A673 (cell line): ENCODE measurements at regions not wholly inside any gene's neighbourhood (a gene's known extent, or its start where the extent isn't known, plus 50 kb on each side); places are given as distances from the start of the nearest gene placed in this dataset.

Source experiments
- BruUV-seq: library from RNA; stranded (reverse); fragments of 400-500 nt; replicated peaks from 2 replicates; lab custom pipeline; 2021; lab: Mats Ljungman, UMichigan
- CTCF ChIA-PET: fragments of 300-600 bp; sonication (Branson Sonifier 250); formaldehyde crosslinking; loops from one replicate; lab custom pipeline; 2022; ENCODE audit warnings: antibody characterized with exemption; lab: Charles Lee
- POLR2A ChIA-PET: fragments of 300-600 bp; sonication (Branson Sonifier 250); formaldehyde crosslinking; loops from one replicate; lab custom pipeline; 2022; ENCODE audit warnings: antibody characterized with exemption; ENCODE audit not compliant: low non-redundant PET; lab: Charles Lee
- DNase-seq: peaks from one replicate; pipeline ENCODE4 v3.0.0-alpha.2; 2015; ENCODE audit warnings: low spot score
- H3K27ac ChIP-seq: fragments of 200-600 bp; sonication (generic); 2 replicates; pipeline ENCODE4 v1.5.1; 2016; ENCODE audit warnings: mixed run types, low read depth, mild to moderate bottlenecking, mixed read lengths, antibody characterized with exemption, low read length; ENCODE audit not compliant: poor library complexity, severe bottlenecking
- H3K27me3 ChIP-seq: fragments of 200-600 bp; sonication (generic); replicated peaks from 2 replicates; pipeline ENCODE4 v1.6.1; 2017; ENCODE audit warnings: mixed run types, low read depth, mild to moderate bottlenecking, mixed read lengths, antibody characterized with exemption, low read length; ENCODE audit not compliant: insufficient read depth, poor library complexity
- H3K36me3 ChIP-seq: fragments of 200-600 bp; sonication (generic); 2 replicates; pipeline ENCODE4 v1.6.1; 2016; ENCODE audit warnings: mixed run types, mild to moderate bottlenecking, mixed read lengths, antibody characterized with exemption, low read length; ENCODE audit not compliant: insufficient read depth, poor library complexity, severe bottlenecking
- H3K4me1 ChIP-seq: fragments of 200-600 bp; sonication (generic); 2 replicates; pipeline ENCODE4 v1.6.1; 2017; ENCODE audit warnings: mixed run types, mild to moderate bottlenecking, mixed read lengths, antibody characterized with exemption, low read length; ENCODE audit not compliant: insufficient read depth, poor library complexity, severe bottlenecking
- H3K4me3 ChIP-seq: fragments of 200-600 bp; sonication (generic); 2 replicates; pipeline ENCODE4 v1.5.1; 2016; ENCODE audit warnings: low read depth, mixed run types, mild to moderate bottlenecking, mixed read lengths, low read length; ENCODE audit not compliant: poor library complexity, severe bottlenecking
- H3K9me3 ChIP-seq: fragments of 200-600 bp; sonication (generic); 2 replicates; pipeline ENCODE4 v1.6.1; 2016; ENCODE audit warnings: mixed run types, low read depth, mild to moderate bottlenecking, mixed read lengths, antibody characterized with exemption, low read length; ENCODE audit not compliant: poor library complexity, severe bottlenecking
- EZH2 ChIP-seq: fragments of 200-600 bp; sonication (generic); IDR thresholded peaks from 2 replicates; pipeline ENCODE4 v1.6.1; 2017; ENCODE audit warnings: borderline replicate concordance, low read depth, mild to moderate bottlenecking, mixed read lengths, antibody characterized with exemption, low read length; ENCODE audit not compliant: poor library complexity, severe bottlenecking
- intact Hi-C: fragments of 100-400 bp; cut with micrococcal nuclease; formaldehyde crosslinking; loops from one replicate; pipeline ENCODE4 v1.10.0; 2022; ENCODE audit not compliant: unreplicated experiment
- TF ChIP-seq, protein P1 (sequence below): fragments of 300-800, 200-600 bp; sonication (generic); conservative IDR thresholded peaks from 2 replicates; pipeline ENCODE4 v1.5.1; 2017; ENCODE audit warnings: low read depth, mild to moderate bottlenecking, antibody characterized with exemption, low read length, moderate library complexity, mixed read lengths

DNA sequence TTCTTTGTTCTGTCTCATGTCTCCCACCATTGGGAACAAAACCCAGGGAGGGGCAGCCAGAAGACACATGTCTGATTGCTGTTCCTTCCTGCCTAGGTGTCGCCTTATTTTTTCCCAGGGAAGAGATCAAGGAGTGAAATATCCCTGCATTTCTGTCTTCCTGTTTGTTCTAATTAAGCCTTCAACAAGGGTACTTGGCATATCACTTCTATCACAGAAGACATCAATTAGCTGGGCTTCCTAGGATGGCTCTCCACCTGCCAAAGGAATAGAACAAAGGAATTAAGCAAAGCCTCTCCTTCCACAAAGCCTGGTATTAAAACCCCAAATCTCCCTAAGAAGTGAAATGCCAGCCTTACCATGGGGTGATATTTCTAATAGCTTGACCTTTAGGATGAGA is 299.5 kb upstream of the CD180 start:
- no TSS peak for BruUV-seq
- Histone ChIP-seq H3K4me1 (no peaks in the 10 kb centered on the region), H3K9me3 (peaks cover 16% of the 10 kb centered on the region), H3K27me3 (no peaks in the 10 kb centered on the region), H3K27ac (no peak overlapping the region), H3K4me3 (no peak overlapping the region), H3K36me3 (no peaks in the 10 kb centered on the region)
- ChIA-PET CTCF (no interaction called here), POLR2A (no interaction called here)
- intact Hi-C loops: no loop called here
- DNase-seq: no peak
- TF ChIP-seq, protein P1, sequence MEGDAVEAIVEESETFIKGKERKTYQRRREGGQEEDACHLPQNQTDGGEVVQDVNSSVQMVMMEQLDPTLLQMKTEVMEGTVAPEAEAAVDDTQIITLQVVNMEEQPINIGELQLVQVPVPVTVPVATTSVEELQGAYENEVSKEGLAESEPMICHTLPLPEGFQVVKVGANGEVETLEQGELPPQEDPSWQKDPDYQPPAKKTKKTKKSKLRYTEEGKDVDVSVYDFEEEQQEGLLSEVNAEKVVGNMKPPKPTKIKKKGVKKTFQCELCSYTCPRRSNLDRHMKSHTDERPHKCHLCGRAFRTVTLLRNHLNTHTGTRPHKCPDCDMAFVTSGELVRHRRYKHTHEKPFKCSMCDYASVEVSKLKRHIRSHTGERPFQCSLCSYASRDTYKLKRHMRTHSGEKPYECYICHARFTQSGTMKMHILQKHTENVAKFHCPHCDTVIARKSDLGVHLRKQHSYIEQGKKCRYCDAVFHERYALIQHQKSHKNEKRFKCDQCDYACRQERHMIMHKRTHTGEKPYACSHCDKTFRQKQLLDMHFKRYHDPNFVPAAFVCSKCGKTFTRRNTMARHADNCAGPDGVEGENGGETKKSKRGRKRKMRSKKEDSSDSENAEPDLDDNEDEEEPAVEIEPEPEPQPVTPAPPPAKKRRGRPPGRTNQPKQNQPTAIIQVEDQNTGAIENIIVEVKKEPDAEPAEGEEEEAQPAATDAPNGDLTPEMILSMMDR: no peak
- no peak for TF ChIP-seq EZH2

DNA sequence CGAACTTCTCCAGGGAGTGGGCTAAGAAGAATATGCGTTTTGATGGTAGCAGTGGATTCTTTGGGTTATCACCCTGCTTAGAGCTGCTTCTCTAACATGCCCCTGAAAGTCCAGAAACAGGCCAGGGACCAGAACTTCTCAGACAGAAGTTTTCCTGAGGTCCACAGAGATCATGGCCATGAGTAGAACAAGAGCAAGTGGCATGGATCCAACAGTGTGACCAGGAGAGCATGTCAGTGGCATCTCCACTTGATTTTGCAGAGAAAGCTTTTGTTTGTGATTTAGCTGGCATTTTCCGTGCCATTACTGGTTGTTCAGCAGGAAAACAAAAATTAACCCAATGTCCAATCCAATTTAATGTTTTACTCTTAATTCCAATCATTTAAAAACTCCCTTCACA is 298.5 kb upstream of the CD180 start:
- POLR2A ChIA-PET: no interaction called here
- CTCF ChIA-PET: interaction anchor here (0.6 kb wide), 1 partner anchor 552 kb away, joined by 3 read pairs; no protein-coding TSS in a partner anchor
- intact Hi-C loops: no loop called here

DNA sequence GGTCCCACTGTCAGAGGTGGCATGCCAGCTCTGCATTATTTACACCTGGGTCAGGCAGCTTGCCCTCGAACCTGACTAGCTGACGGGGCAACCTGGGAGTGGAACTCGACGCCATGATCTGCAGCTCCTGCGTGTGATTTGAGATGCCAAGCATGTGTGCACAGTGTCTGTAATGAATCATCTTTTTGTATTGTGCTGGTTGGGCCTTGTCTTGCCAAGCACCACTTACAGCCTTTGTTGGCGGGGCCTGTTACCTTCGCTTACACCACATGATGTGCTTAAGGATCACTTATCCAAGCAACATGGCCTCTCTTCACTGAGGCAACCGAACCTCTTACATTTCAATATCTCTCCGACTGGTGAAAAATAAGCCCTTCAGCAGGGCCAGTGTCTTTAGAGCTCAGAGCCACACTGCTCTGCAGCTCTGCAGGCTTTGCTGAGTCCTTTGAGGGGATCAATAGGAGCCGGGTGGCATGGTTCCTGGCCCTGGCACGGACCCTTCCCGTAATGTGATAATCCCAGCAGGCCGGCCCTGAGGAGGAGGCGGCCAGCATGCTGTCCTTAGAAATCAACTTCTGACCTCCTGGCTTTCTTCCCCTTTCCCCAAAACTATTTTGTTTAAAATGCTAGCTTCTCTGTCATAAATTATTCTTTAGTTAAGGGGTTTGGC is 297.7 kb upstream of the CD180 start:
- POLR2A ChIA-PET: interaction anchor here (0.6 kb wide), 1 partner anchor 272 kb away, joined by 3 read pairs; no protein-coding TSS in a partner anchor
- CTCF ChIA-PET: interaction anchor here (0.8 kb wide), 1 partner anchor 722 kb away, joined by 3 read pairs; no protein-coding TSS in a partner anchor
- Histone ChIP-seq H3K9me3 (peaks cover 2% of the 10 kb centered on the region), H3K4me3 (no peak overlapping the region), H3K27me3 (no peaks in the 10 kb centered on the region), H3K36me3 (no peaks in the 10 kb centered on the region), H3K4me1 (no peaks in the 10 kb centered on the region), H3K27ac (no peak overlapping the region)
- DNase-seq: no peak
- intact Hi-C loops: no loop called here
- no TSS peak for BruUV-seq
- no peak for TF ChIP-seq EZH2
- TF ChIP-seq, protein P1: no peak

More for the DNA sequence above, 298.5 kb upstream of the CD180 start:
- Histone ChIP-seq H3K4me1 (no peaks in the 10 kb centered on the region), H3K36me3 (no peaks in the 10 kb centered on the region), H3K27ac (no peak overlapping the region), H3K9me3 (peaks cover 10% of the 10 kb centered on the region), H3K27me3 (no peaks in the 10 kb centered on the region), H3K4me3 (no peak overlapping the region)
- no peak for DNase-seq
- no peak for TF ChIP-seq EZH2
- TF ChIP-seq, protein P1: no peak
- BruUV-seq: no TSS peak
